ENCODE measurements at regions not wholly inside any gene's neighbourhood (a gene's known extent, or its start where the extent isn't known, plus 50 kb on each side); places are given as distances from the start of the nearest gene placed in this dataset.

DNA sequence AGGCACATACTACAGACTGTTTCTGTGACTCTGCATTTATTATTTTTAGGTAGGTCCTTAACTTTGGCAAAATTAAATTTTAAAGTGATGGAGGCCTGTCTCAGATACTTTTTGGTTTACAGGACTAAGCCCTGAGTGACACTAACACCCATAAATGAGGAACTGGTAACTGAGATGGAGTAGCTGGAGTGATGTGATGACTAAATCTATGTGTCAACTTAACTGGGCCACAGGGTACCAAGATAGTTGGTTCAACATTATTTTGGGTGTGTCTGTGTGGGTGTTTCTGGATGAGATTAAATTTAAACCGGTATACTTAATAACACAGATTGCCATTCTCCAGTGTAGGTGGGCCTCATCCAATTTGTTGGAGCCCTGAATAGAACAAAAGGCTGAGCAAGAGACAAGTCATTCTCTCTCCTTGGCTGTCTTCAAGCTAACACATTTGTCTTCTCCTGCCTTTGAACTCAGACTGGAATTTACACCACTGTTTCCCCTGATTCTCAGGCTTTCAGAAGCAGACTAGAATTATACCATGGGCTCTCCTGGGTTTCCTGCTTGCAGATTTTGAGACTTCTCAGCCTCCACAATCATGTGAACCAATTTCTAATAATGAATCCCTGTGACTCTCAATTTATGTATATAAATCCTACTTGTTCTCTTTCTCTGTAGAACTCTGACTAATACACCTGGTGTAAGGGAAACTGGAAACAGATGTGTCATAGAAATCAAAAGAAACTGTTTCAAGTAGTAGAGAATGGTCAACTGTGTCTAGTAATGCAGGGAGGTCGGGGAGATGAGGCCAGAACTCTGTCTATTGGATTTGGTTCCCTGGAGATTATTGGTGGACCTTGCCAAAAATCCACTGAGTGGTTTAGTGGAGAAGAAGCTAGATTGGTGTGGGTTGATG lies 579.2 kb downstream of the EPM2A start:
- TF ChIP-seq POLR2AphosphoS5 (IDR thresholded peaks at IDR 0.05; ENCODE audit: borderline replicate concordance, low read depth, low read length) = no peak
- TF ChIP-seq EZH2 (IDR thresholded peaks at IDR 0.05) = no peak
- no peak for TF ChIP-seq FOXP2 (optimal IDR thresholded peaks at IDR 0.05; ENCODE audit: control extremely low read depth, extremely low read length, insufficient read depth)

Measured in SK-N-MC (cell line).